ENCODE measurements at regions not wholly inside any gene's neighbourhood (a gene's known extent, or its start where the extent isn't known, plus 50 kb on each side); places are given as distances from the start of the nearest gene placed in this dataset.
"Not testable (repeated sequence)": the region's sequence is repeated elsewhere in the genome, so short reads cannot be mapped to it uniquely, and the experiment has no call there.

- no peak overlapping the region for H3K4me2 ChIP-seq
- H3K9ac ChIP-seq, result no peak overlapping the region
- no peaks in the 10 kb centered on the region for H4K20me1 ChIP-seq (ENCODE audit: low read depth)
- Mint-ChIP-seq H3K27ac (no peak overlapping the region), H3K36me3 (no peaks in the 10 kb centered on the region), H3K4me1 (peaks cover 6% of the 10 kb centered on the region), H3K9me3 (peaks cover 3% of the 10 kb centered on the region), H3K4me3 (no peak overlapping the region), H3K27me3 (ENCODE audit: insufficient read depth, low read depth) (peaks cover 4% of the 10 kb centered on the region)
- H3F3A ChIP-seq (ENCODE audit: low read depth), result no peaks in the 10 kb centered on the region
- no peaks in the 10 kb centered on the region for H3K79me2 ChIP-seq (ENCODE audit: low read depth)
- H3K27ac ChIP-seq, result no peak overlapping the region
- no peaks in the 10 kb centered on the region for H3K36me3 ChIP-seq
- no peak overlapping the region for H2AFZ ChIP-seq (replicated peaks)
- H3K27me3 ChIP-seq, result no peaks in the 10 kb centered on the region
- H3K4me3 ChIP-seq, result no peak overlapping the region
- H3K4me1 ChIP-seq, result no peaks in the 10 kb centered on the region
- DNase-seq (ENCODE audit: low spot score), result no peak
- no peaks in the 10 kb centered on the region for H3K9me3 ChIP-seq (ENCODE audit: low read depth)
- no peak for TF ChIP-seq CTCF (IDR thresholded peaks at IDR 0.05)
- TF ChIP-seq EZH2 (IDR thresholded peaks at IDR 0.05), result no peak
- TF ChIP-seq EZH2phosphoT487 (IDR thresholded peaks at IDR 0.05), result no peak
Measured at GRCh38 chr3:109411547-109411946, 74.2 kb upstream of the DPPA4 start.

- peak overlapping the region; percentile 51 for H2AFZ ChIP-seq (replicated peaks)
- Mint-ChIP-seq H3K27me3 (ENCODE audit: insufficient read depth, low read depth) (peaks cover 5% of the 10 kb centered on the region), H3K27ac (no peak overlapping the region), H3K36me3 (no peaks in the 10 kb centered on the region), H3K9me3 (peaks cover 2% of the 10 kb centered on the region), H3K4me1 (peaks cover 4% of the 10 kb centered on the region), H3K4me3 (no peak overlapping the region)
- H3K4me3 ChIP-seq, result no peak overlapping the region
- H3K4me1 ChIP-seq, result no peaks in the 10 kb centered on the region
- no peaks in the 10 kb centered on the region for H3K27me3 ChIP-seq
- no peak overlapping the region for H3K4me2 ChIP-seq
- no peaks in the 10 kb centered on the region for H3K9me3 ChIP-seq (ENCODE audit: low read depth)
- no peaks in the 10 kb centered on the region for H3K36me3 ChIP-seq
- no peak for DNase-seq (ENCODE audit: low spot score)
- H4K20me1 ChIP-seq (ENCODE audit: low read depth), result no peaks in the 10 kb centered on the region
- TF ChIP-seq EZH2phosphoT487 (IDR thresholded peaks at IDR 0.05) (no peak), EZH2 (IDR thresholded peaks at IDR 0.05) (no peak), CTCF (IDR thresholded peaks at IDR 0.05) (no peak)
- H3K79me2 ChIP-seq (ENCODE audit: low read depth), result no peaks in the 10 kb centered on the region
- H3F3A ChIP-seq (ENCODE audit: low read depth), result no peaks in the 10 kb centered on the region
- H3K9ac ChIP-seq, result no peak overlapping the region
- H3K27ac ChIP-seq, result no peak overlapping the region
Measured at GRCh38 chr3:109396806-109397205, 59.5 kb upstream of the DPPA4 start.

GRCh38 chr3:109393728-109394127 is 56.4 kb upstream of the DPPA4 start:
- H3K4me3 ChIP-seq, H3K4me1 Mint-ChIP-seq: not testable (repeated sequence)
- H3K27ac Mint-ChIP-seq, result peak overlapping the region; percentile 72

GRCh38 chr3:109392293-109392692 is 54.9 kb upstream of the DPPA4 start:
- H3K36me3 ChIP-seq, result no peaks in the 10 kb centered on the region
- H3K4me1 ChIP-seq, result no peaks in the 10 kb centered on the region
- Mint-ChIP-seq H3K9me3 (peaks cover 2% of the 10 kb centered on the region), H3K4me3 (no peak overlapping the region), H3K36me3 (no peaks in the 10 kb centered on the region), H3K27ac (no peak overlapping the region), H3K4me1 (peaks cover 4% of the 10 kb centered on the region), H3K27me3 (ENCODE audit: insufficient read depth, low read depth) (peaks cover 6% of the 10 kb centered on the region)
- no peak overlapping the region for H2AFZ ChIP-seq (replicated peaks)
- no peaks in the 10 kb centered on the region for H3K9me3 ChIP-seq (ENCODE audit: low read depth)
- H3F3A ChIP-seq (ENCODE audit: low read depth), result no peaks in the 10 kb centered on the region
- no peaks in the 10 kb centered on the region for H4K20me1 ChIP-seq (ENCODE audit: low read depth)
- H3K79me2 ChIP-seq (ENCODE audit: low read depth), result no peaks in the 10 kb centered on the region
- H3K27me3 ChIP-seq, result no peaks in the 10 kb centered on the region
- no peak overlapping the region for H3K27ac ChIP-seq
- H3K4me2 ChIP-seq, result no peak overlapping the region
- DNase-seq (ENCODE audit: low spot score), result no peak
- H3K9ac ChIP-seq, result no peak overlapping the region
- TF ChIP-seq EZH2 (IDR thresholded peaks at IDR 0.05) (no peak), EZH2phosphoT487 (IDR thresholded peaks at IDR 0.05) (no peak), CTCF (IDR thresholded peaks at IDR 0.05) (no peak)
- H3K4me3 ChIP-seq, result no peak overlapping the region

More at GRCh38 chr3:109393728-109394127, 56.4 kb upstream of the DPPA4 start:
- peak overlapping the region; percentile 50 for H2AFZ ChIP-seq (replicated peaks)
- H3K27ac ChIP-seq; DNase-seq (ENCODE audit: low spot score); H3K4me3 Mint-ChIP-seq; H3K4me2 ChIP-seq; H3F3A ChIP-seq (ENCODE audit: low read depth); H4K20me1 ChIP-seq (ENCODE audit: low read depth); H3K27me3 ChIP-seq; H3K4me1 ChIP-seq; H3K9me3 Mint-ChIP-seq; H3K36me3 Mint-ChIP-seq; H3K79me2 ChIP-seq (ENCODE audit: low read depth); H3K36me3 ChIP-seq; H3K9me3 ChIP-seq (ENCODE audit: low read depth); H3K27me3 Mint-ChIP-seq (ENCODE audit: insufficient read depth, low read depth); H3K9ac ChIP-seq: not testable (repeated sequence)
